ENCODE measurements at regions not wholly inside any gene's neighbourhood (a gene's known extent, or its start where the extent isn't known, plus 50 kb on each side); places are given as distances from the start of the nearest gene placed in this dataset.

GRCh38 chr1:165057956-165058355 lies 298.6 kb downstream of the LMX1A start:
- TF ChIP-seq CTCF (IDR thresholded peaks at IDR 0.05) (no peak), POLR2AphosphoS5 (IDR thresholded peaks at IDR 0.05) (no peak), EP300 (IDR thresholded peaks at IDR 0.05) (no peak)
